PC-9 (cell line): ENCODE measurements at regions not wholly inside any gene's neighbourhood (a gene's known extent, or its start where the extent isn't known, plus 50 kb on each side); places are given as distances from the start of the nearest gene placed in this dataset.

Experiments
- EZH2 ChIP-seq: fragments of 200-600 bp; sonication (generic); IDR thresholded peaks from 2 replicates; pipeline ENCODE4 v1.8.0; 2017; ENCODE audit warnings: antibody characterized with exemption, low read depth
- TF ChIP-seq, protein P1 (sequence below): fragments of 200-600 bp; sonication (generic); conservative IDR thresholded peaks from 2 replicates; pipeline ENCODE4 v1.6.1; 2017; ENCODE audit warnings: mixed run types, antibody characterized with exemption, mild to moderate bottlenecking, moderate library complexity

DNA sequence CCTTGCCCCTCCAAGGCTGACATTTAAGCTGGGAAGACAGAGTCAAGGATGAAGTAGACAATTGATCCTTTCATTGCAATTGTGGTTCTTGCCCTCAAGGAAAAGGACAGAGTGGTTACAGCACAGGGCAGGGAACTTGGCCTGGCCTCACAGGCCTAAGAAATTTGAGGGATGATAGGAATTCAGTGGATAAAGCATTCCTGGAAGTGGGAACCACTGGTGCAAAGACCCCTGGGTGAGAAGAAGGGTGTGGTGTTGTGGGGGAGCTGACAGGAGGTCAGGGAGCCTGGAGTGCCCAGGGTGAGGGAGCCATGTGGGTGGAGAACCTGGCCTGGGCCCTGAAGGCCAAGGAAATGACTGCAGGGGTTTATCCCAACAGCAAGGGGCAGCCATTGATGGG lies 287.4 kb downstream of the UACA start:
- TF ChIP-seq, protein P1, sequence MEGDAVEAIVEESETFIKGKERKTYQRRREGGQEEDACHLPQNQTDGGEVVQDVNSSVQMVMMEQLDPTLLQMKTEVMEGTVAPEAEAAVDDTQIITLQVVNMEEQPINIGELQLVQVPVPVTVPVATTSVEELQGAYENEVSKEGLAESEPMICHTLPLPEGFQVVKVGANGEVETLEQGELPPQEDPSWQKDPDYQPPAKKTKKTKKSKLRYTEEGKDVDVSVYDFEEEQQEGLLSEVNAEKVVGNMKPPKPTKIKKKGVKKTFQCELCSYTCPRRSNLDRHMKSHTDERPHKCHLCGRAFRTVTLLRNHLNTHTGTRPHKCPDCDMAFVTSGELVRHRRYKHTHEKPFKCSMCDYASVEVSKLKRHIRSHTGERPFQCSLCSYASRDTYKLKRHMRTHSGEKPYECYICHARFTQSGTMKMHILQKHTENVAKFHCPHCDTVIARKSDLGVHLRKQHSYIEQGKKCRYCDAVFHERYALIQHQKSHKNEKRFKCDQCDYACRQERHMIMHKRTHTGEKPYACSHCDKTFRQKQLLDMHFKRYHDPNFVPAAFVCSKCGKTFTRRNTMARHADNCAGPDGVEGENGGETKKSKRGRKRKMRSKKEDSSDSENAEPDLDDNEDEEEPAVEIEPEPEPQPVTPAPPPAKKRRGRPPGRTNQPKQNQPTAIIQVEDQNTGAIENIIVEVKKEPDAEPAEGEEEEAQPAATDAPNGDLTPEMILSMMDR, result no peak
- no peak for TF ChIP-seq EZH2
